Skeletal muscle satellite cell (primary cell): ENCODE measurements at regions not wholly inside any gene's neighbourhood (a gene's known extent, or its start where the extent isn't known, plus 50 kb on each side); places are given as distances from the start of the nearest gene placed in this dataset.

Source experiments
- H3K27me3 ChIP-seq: 2 replicates; pipeline ENCODE4 v1.7.0; 2013; ENCODE audit warnings: low read length; ENCODE audit not compliant: control insufficient read depth, insufficient read depth
- H3K36me3 ChIP-seq: 2 replicates; pipeline ENCODE4 v1.7.0; 2013; ENCODE audit warnings: mild to moderate bottlenecking, control low read depth, low read length; ENCODE audit not compliant: insufficient read depth
- H3K4me1 ChIP-seq: 2 replicates; pipeline ENCODE4 v1.7.0; 2013; ENCODE audit warnings: low read length; ENCODE audit not compliant: control insufficient read depth, insufficient read depth
- H3K4me2 ChIP-seq: 2 replicates; pipeline ENCODE4 v1.7.0; 2013; ENCODE audit warnings: mild to moderate bottlenecking, low read length
- H3K4me3 ChIP-seq: 2 replicates; pipeline ENCODE4 v1.7.0; 2013; ENCODE audit warnings: low read length
- H3K9ac ChIP-seq: 2 replicates; pipeline ENCODE4 v1.7.0; 2013; ENCODE audit warnings: mild to moderate bottlenecking, low read depth, low read length, moderate library complexity
- H3K9me3 ChIP-seq: replicated peaks from 2 replicates; pipeline ENCODE4 v1.7.0; 2013; ENCODE audit warnings: mild to moderate bottlenecking, control low read depth, low read length

- Histone ChIP-seq H3K4me3 (no peak overlapping the region), H3K9me3 (no peaks in the 10 kb centered on the region), H3K9ac (no peak overlapping the region), H3K4me2 (no peak overlapping the region), H3K27me3 (no peaks in the 10 kb centered on the region), H3K36me3 (no peaks in the 10 kb centered on the region), H3K4me1 (peaks cover 3% of the 10 kb centered on the region)
Measured at GRCh38 chrX:39832211-39832610, 265.5 kb downstream of the BCOR start.

GRCh38 chrX:39834600-39834999, 263.2 kb downstream of the BCOR start:
- H3K9ac ChIP-seq = no peak overlapping the region
- H3K4me3 ChIP-seq = no peak overlapping the region
- H3K4me2 ChIP-seq = no peak overlapping the region
- H3K4me1 ChIP-seq = peaks cover 3% of the 10 kb centered on the region
- H3K36me3 ChIP-seq = no peaks in the 10 kb centered on the region
- peaks cover 5% of the 10 kb centered on the region for H3K27me3 ChIP-seq
- no peaks in the 10 kb centered on the region for H3K9me3 ChIP-seq

GRCh38 chrX:39835241-39835640, 262.5 kb downstream of the BCOR start:
- Histone ChIP-seq H3K36me3 (no peaks in the 10 kb centered on the region), H3K9ac (no peak overlapping the region)

GRCh38 chrX:39835776-39836175, 262.0 kb downstream of the BCOR start:
- Histone ChIP-seq H3K27me3 (peaks cover 5% of the 10 kb centered on the region), H3K4me3 (no peak overlapping the region), H3K9ac (no peak overlapping the region), H3K36me3 (no peaks in the 10 kb centered on the region), H3K4me2 (no peak overlapping the region), H3K4me1 (peaks cover 3% of the 10 kb centered on the region), H3K9me3 (no peaks in the 10 kb centered on the region)

More at GRCh38 chrX:39835241-39835640, 262.5 kb downstream of the BCOR start:
- no peak overlapping the region for H3K4me3 ChIP-seq
- peaks cover 3% of the 10 kb centered on the region for H3K4me1 ChIP-seq
- H3K9me3 ChIP-seq = no peaks in the 10 kb centered on the region
- peaks cover 5% of the 10 kb centered on the region for H3K27me3 ChIP-seq
- no peak overlapping the region for H3K4me2 ChIP-seq

- Histone ChIP-seq H3K9me3 (no peaks in the 10 kb centered on the region), H3K27me3 (peaks cover 5% of the 10 kb centered on the region), H3K4me1 (peaks cover 3% of the 10 kb centered on the region), H3K4me2 (no peak overlapping the region), H3K4me3 (no peak overlapping the region), H3K9ac (no peak overlapping the region), H3K36me3 (no peaks in the 10 kb centered on the region)
Measured at GRCh38 chrX:39836802-39837420, 260.8 kb downstream of the BCOR start.

- no peak overlapping the region for H3K4me2 ChIP-seq
- H3K9me3 ChIP-seq = no peaks in the 10 kb centered on the region
- H3K36me3 ChIP-seq = no peaks in the 10 kb centered on the region
- peaks cover 5% of the 10 kb centered on the region for H3K27me3 ChIP-seq
- H3K4me3 ChIP-seq = no peak overlapping the region
- H3K9ac ChIP-seq = no peak overlapping the region
- H3K4me1 ChIP-seq = peaks cover 3% of the 10 kb centered on the region
Measured at GRCh38 chrX:39837688-39838087, 260.1 kb downstream of the BCOR start.

GRCh38 chrX:39839371-39839770, 258.4 kb downstream of the BCOR start:
- Histone ChIP-seq H3K9me3 (no peaks in the 10 kb centered on the region), H3K4me3 (no peak overlapping the region), H3K9ac (no peak overlapping the region), H3K4me1 (peaks cover 3% of the 10 kb centered on the region), H3K4me2 (no peak overlapping the region), H3K36me3 (no peaks in the 10 kb centered on the region), H3K27me3 (peaks cover 5% of the 10 kb centered on the region)

- peaks cover 5% of the 10 kb centered on the region for H3K27me3 ChIP-seq
- no peak overlapping the region for H3K4me3 ChIP-seq
- H3K36me3 ChIP-seq = no peaks in the 10 kb centered on the region
- no peak overlapping the region for H3K4me2 ChIP-seq
- H3K4me1 ChIP-seq = peaks cover 3% of the 10 kb centered on the region
- H3K9me3 ChIP-seq = no peaks in the 10 kb centered on the region
- no peak overlapping the region for H3K9ac ChIP-seq
Measured at GRCh38 chrX:39840133-39840532, 257.6 kb downstream of the BCOR start.

GRCh38 chrX:39840581-39841093, 257.1 kb downstream of the BCOR start:
- Histone ChIP-seq H3K9me3 (no peaks in the 10 kb centered on the region), H3K36me3 (no peaks in the 10 kb centered on the region), H3K4me2 (no peak overlapping the region), H3K27me3 (peaks cover 5% of the 10 kb centered on the region), H3K9ac (no peak overlapping the region), H3K4me1 (peaks cover 3% of the 10 kb centered on the region), H3K4me3 (no peak overlapping the region)

- H3K4me3 ChIP-seq = no peak overlapping the region
- H3K27me3 ChIP-seq = peaks cover 5% of the 10 kb centered on the region
- no peaks in the 10 kb centered on the region for H3K36me3 ChIP-seq
- H3K4me2 ChIP-seq = no peak overlapping the region
- peaks cover 3% of the 10 kb centered on the region for H3K4me1 ChIP-seq
- no peaks in the 10 kb centered on the region for H3K9me3 ChIP-seq
- H3K9ac ChIP-seq = no peak overlapping the region
Measured at GRCh38 chrX:39841604-39842003, 256.2 kb downstream of the BCOR start.

- no peaks in the 10 kb centered on the region for H3K4me1 ChIP-seq
- H3K4me2 ChIP-seq = no peak overlapping the region
- H3K4me3 ChIP-seq = no peak overlapping the region
- no peaks in the 10 kb centered on the region for H3K36me3 ChIP-seq
- no peaks in the 10 kb centered on the region for H3K9me3 ChIP-seq
- H3K27me3 ChIP-seq = peaks cover 5% of the 10 kb centered on the region
- H3K9ac ChIP-seq = no peak overlapping the region
Measured at GRCh38 chrX:39842281-39842973, 255.3 kb downstream of the BCOR start.

GRCh38 chrX:39843318-39843717, 254.4 kb downstream of the BCOR start:
- no peaks in the 10 kb centered on the region for H3K9me3 ChIP-seq
- H3K4me3 ChIP-seq = no peak overlapping the region
- H3K4me2 ChIP-seq = no peak overlapping the region
- peaks cover 6% of the 10 kb centered on the region for H3K4me1 ChIP-seq
- no peak overlapping the region for H3K9ac ChIP-seq
- no peaks in the 10 kb centered on the region for H3K36me3 ChIP-seq
- H3K27me3 ChIP-seq = peaks cover 4% of the 10 kb centered on the region
